GM19395 (cell line): ENCODE measurements at regions not wholly inside any gene's neighbourhood (a gene's known extent, or its start where the extent isn't known, plus 50 kb on each side); places are given as distances from the start of the nearest gene placed in this dataset.
A peak's percentile ranks its signal among the peaks of the same experiment; 100 is the strongest.

Source experiments
- ATAC-seq: cut with Tn5 transposase; IDR thresholded peaks from one replicate; pipeline ENCODE4 v1.9.1; 2021; ENCODE audit warnings: mild to moderate bottlenecking, moderate library complexity; ENCODE audit not compliant: unreplicated experiment

- no peak for ATAC-seq
Observed at GRCh38 chr4:43242606-43243005, 350.1 kb downstream of the GRXCR1 start.

GRCh38 chr4:43243433-43244116, 351.1 kb downstream of the GRXCR1 start:
- ATAC-seq: no peak

- ATAC-seq: peak; percentile 97
Observed at GRCh38 chr4:43244688-43245382, 352.3 kb downstream of the GRXCR1 start.

GRCh38 chr4:43251841-43252240, 359.3 kb downstream of the GRXCR1 start:
- ATAC-seq: no peak

- no peak for ATAC-seq
Observed at GRCh38 chr4:43253541-43253940, 361.0 kb downstream of the GRXCR1 start.

- ATAC-seq: no peak
Observed at GRCh38 chr4:43264730-43265129, 372.2 kb downstream of the GRXCR1 start.

GRCh38 chr4:43271946-43272345, 379.4 kb downstream of the GRXCR1 start:
- no peak for ATAC-seq

- ATAC-seq: no peak
Observed at GRCh38 chr4:43274376-43274775, 381.9 kb downstream of the GRXCR1 start.

- ATAC-seq: no peak
Observed at GRCh38 chr4:43275779-43276178, 383.3 kb downstream of the GRXCR1 start.

GRCh38 chr4:43276321-43276720, 383.8 kb downstream of the GRXCR1 start:
- ATAC-seq: no peak

GRCh38 chr4:43277003-43277402, 384.5 kb downstream of the GRXCR1 start:
- ATAC-seq: no peak

- no peak for ATAC-seq
Observed at GRCh38 chr4:43282534-43282933, 390.0 kb downstream of the GRXCR1 start.

- ATAC-seq: no peak
Observed at GRCh38 chr4:43286137-43286536, 393.6 kb downstream of the GRXCR1 start.

GRCh38 chr4:43296946-43297528, 404.5 kb downstream of the GRXCR1 start:
- no peak for ATAC-seq

- no peak for ATAC-seq
Observed at GRCh38 chr4:43316813-43317212, 424.3 kb downstream of the GRXCR1 start.

- no peak for ATAC-seq
Observed at GRCh38 chr4:43325220-43325967, 432.9 kb downstream of the GRXCR1 start.

GRCh38 chr4:43330288-43330687, 437.8 kb downstream of the GRXCR1 start:
- no peak for ATAC-seq

- no peak for ATAC-seq
Observed at GRCh38 chr4:43331226-43332051, 438.9 kb downstream of the GRXCR1 start.

GRCh38 chr4:43332052-43332425, 439.5 kb downstream of the GRXCR1 start:
- ATAC-seq: no peak

- ATAC-seq: no peak
Observed at GRCh38 chr4:43337707-43338106, 445.2 kb downstream of the GRXCR1 start.

- no peak for ATAC-seq
Observed at GRCh38 chr4:43339435-43339834, 446.9 kb downstream of the GRXCR1 start.
